Esophagus squamous epithelium (tissue), 5 donors: ENCODE measurements at regions not wholly inside any gene's neighbourhood (a gene's known extent, or its start where the extent isn't known, plus 50 kb on each side); places are given as distances from the start of the nearest gene placed in this dataset.

Source experiments
- DNase-seq: peaks from one replicate; lab custom pipeline; 2025; lab: John Stamatoyannopoulos, UW
- H3K27ac ChIP-seq, 4 donors: fragments of 200-600 bp; sonication (generic); one replicate each; pipeline ENCODE4 v1.5.1; 2016 to 2019; ENCODE audit warnings: mild to moderate bottlenecking in 1 of 4
- H3K27me3 ChIP-seq, 4 donors: fragments of 200-600 bp; sonication (generic); 1 replicate in 3 of 4; 2 replicates in 1 of 4; pipeline versions ENCODE4 v1.5.1 to v1.6.0; 2017 to 2021; ENCODE audit warnings: antibody characterized with exemption in 1 of 4
- H3K36me3 ChIP-seq, 3 donors: fragments of 200-600 bp; sonication (generic); one replicate each; pipeline ENCODE4 v1.5.1; 2016 to 2019
- H3K4me1 ChIP-seq, 3 donors: fragments of 200-600 bp; sonication (generic); one replicate each; pipeline ENCODE4 v1.5.1; 2017 to 2019
- H3K4me3 ChIP-seq, 4 donors: fragments of 200-600 bp; sonication (generic); 1 replicate in 3 of 4; 2 replicates in 1 of 4; pipeline ENCODE4 v1.5.1; 2016 to 2019; ENCODE audit warnings: mild to moderate bottlenecking in 2 of 4, moderate library complexity in 1 of 4
- H3K9me3 ChIP-seq, 3 donors: fragments of 200-600 bp; sonication (generic); one replicate each; pipeline ENCODE4 v1.5.1; 2016 to 2019
- POLR2A ChIP-seq, 4 donors: fragments of 450-650 bp; IDR thresholded peaks; one replicate each; pipeline ENCODE4 v1.6.1; 2017; ENCODE audit warnings: antibody characterized with exemption in 4 of 4, mild to moderate bottlenecking in 4 of 4, moderate library complexity in 3 of 4
- whole genome bisulfite sequencing, 2 donors: methylation state at CpG; one replicate each; pipeline ENCODE4 v1.1.5; 2018; 5-methylcytosine and 5-hydroxymethylcytosine counted together
- intact Hi-C: fragments of 100-400 bp; cut with DNase I; formaldehyde crosslinking; loops from one replicate; pipeline ENCODE4 v1.15.0; 2022
- TF ChIP-seq, protein P1 (sequence below), 6 experiments: fragments of 450-650 bp in 4 of 6; fragments of 200-600 bp in 2 of 6; sonication (generic) in 2 of 6; IDR thresholded peaks; one replicate each; pipeline ENCODE4 v1.5.1; 2016 to 2019; ENCODE audit warnings: antibody characterized with exemption in 6 of 6, mild to moderate bottlenecking in 4 of 6, moderate library complexity in 4 of 6
- donor health status: DM: yes; HTN: yes; CAD: no.

DNA sequence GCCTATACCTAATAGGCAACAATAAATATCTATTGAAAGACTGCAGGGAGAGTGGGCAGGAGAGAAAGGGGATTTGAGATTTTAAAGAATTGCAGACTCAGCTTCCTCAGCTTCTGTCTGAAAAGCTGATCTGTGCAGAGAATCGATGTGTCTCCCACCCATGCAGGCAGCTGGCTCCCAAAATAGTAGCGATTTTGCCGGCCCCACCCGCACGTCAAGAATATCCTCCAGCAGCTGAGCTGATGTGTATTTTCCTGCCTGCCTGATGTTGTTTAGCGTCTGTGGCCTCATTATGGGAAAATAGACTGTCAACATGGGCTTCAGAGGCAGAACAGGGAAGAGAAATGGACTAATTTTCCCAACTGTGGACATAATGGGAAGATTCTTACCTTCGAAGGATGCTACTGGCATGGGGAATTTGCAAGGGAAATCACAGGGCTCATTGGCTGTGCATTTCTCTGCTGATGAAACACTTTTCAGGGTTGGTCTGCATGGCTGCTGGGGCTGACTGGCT lies 699.8 kb downstream of the PTPRU start:
- TF ChIP-seq, protein P1, sequence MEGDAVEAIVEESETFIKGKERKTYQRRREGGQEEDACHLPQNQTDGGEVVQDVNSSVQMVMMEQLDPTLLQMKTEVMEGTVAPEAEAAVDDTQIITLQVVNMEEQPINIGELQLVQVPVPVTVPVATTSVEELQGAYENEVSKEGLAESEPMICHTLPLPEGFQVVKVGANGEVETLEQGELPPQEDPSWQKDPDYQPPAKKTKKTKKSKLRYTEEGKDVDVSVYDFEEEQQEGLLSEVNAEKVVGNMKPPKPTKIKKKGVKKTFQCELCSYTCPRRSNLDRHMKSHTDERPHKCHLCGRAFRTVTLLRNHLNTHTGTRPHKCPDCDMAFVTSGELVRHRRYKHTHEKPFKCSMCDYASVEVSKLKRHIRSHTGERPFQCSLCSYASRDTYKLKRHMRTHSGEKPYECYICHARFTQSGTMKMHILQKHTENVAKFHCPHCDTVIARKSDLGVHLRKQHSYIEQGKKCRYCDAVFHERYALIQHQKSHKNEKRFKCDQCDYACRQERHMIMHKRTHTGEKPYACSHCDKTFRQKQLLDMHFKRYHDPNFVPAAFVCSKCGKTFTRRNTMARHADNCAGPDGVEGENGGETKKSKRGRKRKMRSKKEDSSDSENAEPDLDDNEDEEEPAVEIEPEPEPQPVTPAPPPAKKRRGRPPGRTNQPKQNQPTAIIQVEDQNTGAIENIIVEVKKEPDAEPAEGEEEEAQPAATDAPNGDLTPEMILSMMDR (IDR thresholded peaks at IDR 0.05) = no peak
- Histone ChIP-seq H3K36me3 (no peaks in the 10 kb centered on the region), H3K9me3 (no peaks in the 10 kb centered on the region), H3K4me1 (no peaks in the 10 kb centered on the region), H3K27me3 (peaks cover 0 to 40% (median 0%) of the 10 kb centered on the region in 4 donors), H3K27ac (no peak overlapping the region), H3K4me3 (no peak overlapping the region)
- intact Hi-C loops = no loop called here
- 65 to 67% methylated on average over 5 to 7 of the region's 7 CpGs for WGBS, 2 donors
- DNase-seq = no peak

GRCh38 chr1:29934255-29934772 lies 698.0 kb downstream of the PTPRU start:
- Histone ChIP-seq H3K27me3 (peaks cover 0 to 36% (median 0%) of the 10 kb centered on the region in 4 donors), H3K4me3 (no peak overlapping the region), H3K27ac (no peak overlapping the region), H3K9me3 (no peaks in the 10 kb centered on the region), H3K36me3 (no peaks in the 10 kb centered on the region), H3K4me1 (no peaks in the 10 kb centered on the region)
- TF ChIP-seq POLR2A (IDR thresholded peaks at IDR 0.05) = no peak
- DNase-seq = no peak
- intact Hi-C loops = no loop called here
- 56 to 73% methylated on average over 3 of the region's 6 CpGs for WGBS, 2 donors

DNA sequence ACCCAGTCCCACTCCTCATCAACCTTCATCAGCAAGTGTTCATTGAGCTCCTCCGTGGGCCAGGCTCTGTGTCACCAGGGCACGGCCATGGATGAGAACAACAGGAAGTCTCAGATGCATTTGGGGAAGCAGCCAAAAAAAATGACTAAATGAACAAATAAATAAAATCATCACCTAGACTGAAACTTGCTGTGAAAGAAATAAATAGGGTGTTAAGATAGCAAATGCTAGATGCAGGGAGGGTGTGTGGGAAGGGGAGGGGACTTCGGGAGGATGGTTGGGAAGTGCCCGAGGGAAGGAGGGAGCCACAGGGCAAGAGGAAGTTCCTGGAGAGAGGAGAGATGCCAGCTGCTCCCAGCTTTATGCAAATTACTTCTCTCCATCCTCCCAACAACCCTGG lies 696.7 kb downstream of the PTPRU start:
- Histone ChIP-seq H3K9me3 (no peaks in the 10 kb centered on the region), H3K36me3 (no peaks in the 10 kb centered on the region), H3K4me1 (no peaks in the 10 kb centered on the region), H3K27ac (no peak overlapping the region), H3K27me3 (peaks cover 0 to 44% (median 0%) of the 10 kb centered on the region in 4 donors), H3K4me3 (no peak overlapping the region)
- DNase-seq = no peak
- no peak for TF ChIP-seq POLR2A (IDR thresholded peaks at IDR 0.05)
- TF ChIP-seq, protein P1 (IDR thresholded peaks at IDR 0.05) = no peak
- 9 to 13% methylated on average over 2 to 4 of the region's 4 CpGs for WGBS, 2 donors
- intact Hi-C loops = no loop called here

- H3K4me1 ChIP-seq = no peaks in the 10 kb centered on the region
- no peaks in the 10 kb centered on the region for H3K9me3 ChIP-seq
- TF ChIP-seq, protein P1 (IDR thresholded peaks at IDR 0.05) = no peak
- TF ChIP-seq POLR2A (IDR thresholded peaks at IDR 0.05) = no peak
- no peak overlapping the region for H3K27ac ChIP-seq
- peaks cover 0 to 46% (median 0%) of the 10 kb centered on the region in 4 donors for H3K27me3 ChIP-seq
- intact Hi-C loops = no loop called here
- no peak overlapping the region for H3K4me3 ChIP-seq
- H3K36me3 ChIP-seq = no peaks in the 10 kb centered on the region
- no peak for DNase-seq
- 77 to 85% methylated on average over 6 to 7 of the region's 8 CpGs for WGBS, 2 donors
Measured at GRCh38 chr1:29932626-29933025, 696.3 kb downstream of the PTPRU start.

DNA sequence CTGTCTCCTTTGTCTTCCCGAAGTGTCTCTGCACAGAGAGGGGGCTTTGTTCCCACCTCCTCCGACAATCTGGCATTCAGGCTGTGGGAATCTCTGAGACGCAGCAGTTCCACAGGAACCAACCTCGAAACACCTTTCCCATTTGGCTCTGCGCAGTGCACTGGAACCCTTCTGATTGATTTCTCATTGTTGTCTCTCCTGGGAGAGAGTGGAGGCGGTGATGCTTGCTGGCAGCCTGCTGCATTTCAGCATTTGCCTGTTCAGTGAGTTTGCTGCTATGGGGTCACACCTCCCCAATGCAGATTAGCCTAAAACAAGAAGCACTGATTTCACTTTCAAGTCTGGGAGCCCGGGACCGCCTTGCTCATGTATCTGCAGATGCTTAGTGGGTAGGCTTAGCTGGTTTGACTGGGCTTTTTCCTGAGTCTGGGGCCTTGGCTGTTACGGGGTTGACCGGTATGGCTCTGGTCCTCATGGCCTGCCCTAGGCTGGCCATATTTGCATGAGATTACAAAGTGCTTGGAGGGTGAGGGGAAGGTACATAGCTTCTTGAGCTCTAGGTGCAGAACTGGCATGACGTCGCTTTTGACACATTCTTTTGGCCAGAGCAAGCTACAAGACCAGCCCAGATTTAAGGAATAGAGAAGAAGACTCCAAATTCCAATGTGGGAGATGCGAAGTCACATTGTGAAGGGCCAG lies 695.3 kb downstream of the PTPRU start:
- TF ChIP-seq POLR2A (IDR thresholded peaks at IDR 0.05) = no peak
- TF ChIP-seq, protein P1 (IDR thresholded peaks at IDR 0.05) = no peak
- 55 to 61% methylated on average over 7 to 11 of the region's 13 CpGs for WGBS, 2 donors
- Histone ChIP-seq H3K27ac (no peak overlapping the region), H3K27me3 (peaks cover 0 to 54% (median 0%) of the 10 kb centered on the region in 4 donors), H3K4me3 (no peak overlapping the region), H3K4me1 (no peaks in the 10 kb centered on the region), H3K9me3 (no peaks in the 10 kb centered on the region), H3K36me3 (no peaks in the 10 kb centered on the region)
- no peak for DNase-seq
- intact Hi-C loops = no loop called here
